Posterior cingulate gyrus (tissue), 11 donors: ENCODE measurements at regions not wholly inside any gene's neighbourhood (a gene's known extent, or its start where the extent isn't known, plus 50 kb on each side); places are given as distances from the start of the nearest gene placed in this dataset.
"Not testable (repeated sequence)": the region's sequence is repeated elsewhere in the genome, so short reads cannot be mapped to it uniquely, and the experiment has no call there.

Source experiments
- DNase-seq, 10 donors: peaks; one replicate each; pipeline versions ENCODE4 v3.0.0 to v3.0.0-alpha.2; 2020 to 2021; ENCODE audit warnings: mixed read lengths in 3 of 10
- intact Hi-C: fragments of 100-400 bp; cut with DNase I; formaldehyde crosslinking; loops from one replicate; pipeline ENCODE4 v1.15.1; 2023

- intact Hi-C loops = not testable (repeated sequence)
- peak in 2 of 10 donors; percentile 30 to 73 for DNase-seq
Measured at GRCh38 chr6:58059701-58060100, 742.3 kb downstream of the PRIM2 start.

GRCh38 chr6:58063542-58063941, 746.1 kb downstream of the PRIM2 start:
- intact Hi-C loops, DNase-seq: not testable (repeated sequence)

GRCh38 chr6:58067867-58068548, 750.6 kb downstream of the PRIM2 start:
- intact Hi-C loops, DNase-seq: not testable (repeated sequence)

GRCh38 chr6:58073263-58073662, 755.8 kb downstream of the PRIM2 start:
- intact Hi-C loops = no loop called here
- peak in 3 of 10 donors; percentile 45 to 74 (median 58) for DNase-seq

GRCh38 chr6:58090067-58090466, 772.6 kb downstream of the PRIM2 start:
- intact Hi-C loops, DNase-seq: not testable (repeated sequence)

GRCh38 chr6:58097251-58097650, 779.8 kb downstream of the PRIM2 start:
- intact Hi-C loops, DNase-seq: not testable (repeated sequence)

GRCh38 chr6:58113960-58114359, 796.5 kb downstream of the PRIM2 start:
- intact Hi-C loops = no loop called here
- no peak for DNase-seq

- DNase-seq, intact Hi-C loops: not testable (repeated sequence)
Measured at GRCh38 chr6:58117162-58117561, 799.7 kb downstream of the PRIM2 start.

GRCh38 chr6:58121616-58122015, 804.2 kb downstream of the PRIM2 start:
- DNase-seq, intact Hi-C loops: not testable (repeated sequence)

- intact Hi-C loops, DNase-seq: not testable (repeated sequence)
Measured at GRCh38 chr6:58123770-58124169, 806.3 kb downstream of the PRIM2 start.

GRCh38 chr6:58128549-58128948, 811.1 kb downstream of the PRIM2 start:
- DNase-seq, intact Hi-C loops: not testable (repeated sequence)

GRCh38 chr6:58129098-58129497, 811.7 kb downstream of the PRIM2 start:
- intact Hi-C loops, DNase-seq: not testable (repeated sequence)

GRCh38 chr6:58139746-58140145, 822.3 kb downstream of the PRIM2 start:
- intact Hi-C loops = not testable (repeated sequence)

GRCh38 chr6:58171025-58171424, 853.6 kb downstream of the PRIM2 start:
- DNase-seq, intact Hi-C loops: not testable (repeated sequence)

More at GRCh38 chr6:58139746-58140145, 822.3 kb downstream of the PRIM2 start:
- DNase-seq = not testable (repeated sequence)

GRCh38 chr6:58181557-58182065, 864.2 kb downstream of the PRIM2 start:
- DNase-seq, intact Hi-C loops: not testable (repeated sequence)

- intact Hi-C loops, DNase-seq: not testable (repeated sequence)
Measured at GRCh38 chr6:58185300-58185699, 867.9 kb downstream of the PRIM2 start.

GRCh38 chr6:58193209-58193608, 875.8 kb downstream of the PRIM2 start:
- intact Hi-C loops = not testable (repeated sequence)

GRCh38 chr6:58198301-58198700, 880.9 kb downstream of the PRIM2 start:
- DNase-seq = no peak
- intact Hi-C loops = no loop called here

More at GRCh38 chr6:58193209-58193608, 875.8 kb downstream of the PRIM2 start:
- not testable (repeated sequence) for DNase-seq

GRCh38 chr6:58237124-58237523, 919.7 kb downstream of the PRIM2 start:
- intact Hi-C loops, DNase-seq: not testable (repeated sequence)

GRCh38 chr6:58238421-58238820, 921.0 kb downstream of the PRIM2 start:
- intact Hi-C loops, DNase-seq: not testable (repeated sequence)

- intact Hi-C loops = not testable (repeated sequence)
- peak in 3 of 10 donors; percentile 14 to 67 (median 62) for DNase-seq
Measured at GRCh38 chr6:58257625-58258024, 940.2 kb downstream of the PRIM2 start.

GRCh38 chr6:58290177-58290576, 972.7 kb downstream of the PRIM2 start:
- intact Hi-C loops = no loop called here
- DNase-seq = no peak
